ENCODE measurements at regions not wholly inside any gene's neighbourhood (a gene's known extent, or its start where the extent isn't known, plus 50 kb on each side); places are given as distances from the start of the nearest gene placed in this dataset.

DNA sequence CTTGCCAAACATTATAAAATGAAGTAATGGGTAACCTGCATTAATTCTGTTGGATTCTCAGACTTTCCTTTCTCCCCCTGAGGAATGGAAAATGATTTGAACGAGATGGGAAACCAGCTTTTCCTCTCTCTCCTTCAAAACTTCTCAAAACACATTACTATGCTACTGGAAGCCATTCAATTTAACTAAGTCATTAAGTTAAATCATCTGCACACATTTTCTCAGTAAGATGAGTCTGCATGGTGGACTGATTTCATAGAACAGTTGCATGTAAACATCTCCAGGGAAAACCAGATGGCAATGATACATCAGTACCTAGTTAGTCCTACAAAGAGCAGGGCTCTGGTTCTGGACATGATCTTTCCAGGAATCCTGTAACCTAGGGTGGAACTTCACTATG, 59.9 kb downstream of the BMP4 start:
- DNase-seq = no peak

DNA sequence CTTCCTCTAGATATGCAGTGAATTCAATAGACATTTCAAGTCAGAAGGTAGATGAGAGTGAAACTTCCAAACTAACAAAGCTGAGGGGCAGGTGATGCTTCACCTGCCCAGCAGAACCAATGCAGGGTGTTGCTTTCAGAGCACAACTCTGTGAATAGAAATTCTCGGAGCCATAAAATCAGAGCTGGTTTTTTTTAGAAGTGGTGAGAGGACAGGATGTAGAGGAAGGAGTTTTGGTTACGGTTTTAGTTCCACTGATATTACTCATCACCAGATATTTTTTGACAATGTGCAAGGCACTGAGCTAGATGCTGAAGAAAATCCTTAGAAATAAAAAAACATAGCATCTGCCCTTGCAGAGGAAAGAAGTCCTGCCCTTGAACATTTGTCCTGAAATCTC, 62.2 kb downstream of the BMP4 start:
- DNase-seq = no peak

DNA sequence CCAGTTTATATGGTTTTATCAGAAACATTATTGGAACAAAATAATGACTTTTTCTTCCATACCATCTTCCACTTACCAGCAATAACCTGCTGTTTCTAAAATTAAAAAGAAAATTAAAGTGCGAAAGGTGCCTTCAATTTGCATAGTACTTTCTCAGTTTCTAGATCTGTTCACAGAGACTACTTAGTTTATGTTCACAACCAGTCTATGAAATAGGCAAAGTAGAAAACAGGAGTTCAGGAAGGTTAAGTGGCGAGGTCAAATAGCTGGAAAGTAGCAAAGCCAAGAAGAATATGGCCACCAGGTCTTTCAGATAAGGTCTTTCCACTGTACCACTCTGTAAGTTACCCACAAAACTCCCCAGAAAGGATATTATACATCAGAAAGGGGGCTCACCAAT, 63.3 kb downstream of the BMP4 start:
- DNase-seq = no peak

DNA sequence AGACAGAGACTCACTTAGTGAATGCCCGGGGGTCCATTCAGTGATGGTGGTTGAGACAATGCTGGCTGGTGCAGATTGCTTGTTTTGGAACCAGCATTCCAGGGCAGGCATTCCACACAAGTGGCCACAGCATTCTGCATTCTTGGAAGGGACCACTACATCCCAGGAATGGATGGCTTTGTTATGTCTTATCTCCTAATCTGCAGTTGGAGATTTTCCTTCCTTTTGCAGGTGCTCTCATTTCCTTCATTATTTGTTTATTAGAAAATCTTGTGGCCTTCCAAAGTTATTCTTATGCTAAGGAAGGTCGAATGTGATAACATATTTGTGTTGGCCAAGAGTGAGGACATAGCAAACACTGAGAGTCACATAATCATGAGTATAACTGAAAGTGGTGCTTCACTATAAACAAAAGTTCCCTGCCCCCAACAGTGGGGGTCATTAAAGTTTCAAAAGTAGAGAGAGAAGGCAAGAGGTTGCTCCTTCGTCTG, 66.0 kb downstream of the BMP4 start:
- no peak for DNase-seq

DNA sequence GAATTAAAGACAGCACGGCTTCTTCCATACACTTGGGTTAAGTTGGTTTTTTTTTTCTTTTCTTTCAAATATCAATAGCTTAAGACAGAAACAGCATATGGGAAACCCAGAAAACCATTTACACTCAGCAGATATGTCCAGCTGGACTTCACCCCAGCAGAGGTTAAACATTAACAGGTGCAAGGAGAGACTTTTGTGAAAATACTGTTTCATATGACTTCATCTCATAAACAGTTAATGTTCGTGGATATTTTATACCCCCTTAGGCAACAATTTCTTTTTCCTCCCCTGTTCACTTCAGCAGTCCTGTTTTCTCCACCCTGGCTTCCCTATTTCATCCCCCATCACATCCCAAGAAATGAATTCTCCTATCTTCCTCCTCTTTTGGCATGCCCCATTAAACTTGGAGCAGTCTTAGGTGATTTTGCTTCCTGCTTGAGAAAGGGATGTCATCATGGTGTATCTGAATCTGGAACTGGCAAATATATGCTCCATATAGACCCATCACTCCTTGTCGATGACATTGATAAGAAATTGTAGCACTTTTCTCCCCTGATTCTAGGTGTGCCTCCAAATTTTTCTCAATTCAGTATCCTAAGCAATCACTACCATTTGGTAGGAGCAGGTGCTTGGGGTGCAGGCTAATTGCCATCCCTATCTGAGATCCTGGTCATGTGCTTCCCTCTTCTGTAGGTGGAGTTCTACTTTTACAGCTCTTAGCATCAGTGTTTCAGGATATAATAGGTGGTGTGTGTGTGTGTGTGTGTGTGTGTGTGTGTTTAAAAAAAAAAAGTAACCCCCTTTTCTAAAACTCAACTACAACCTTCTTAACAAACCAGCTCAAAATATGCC, 67.9 kb downstream of the BMP4 start:
- no peak for DNase-seq

DNA sequence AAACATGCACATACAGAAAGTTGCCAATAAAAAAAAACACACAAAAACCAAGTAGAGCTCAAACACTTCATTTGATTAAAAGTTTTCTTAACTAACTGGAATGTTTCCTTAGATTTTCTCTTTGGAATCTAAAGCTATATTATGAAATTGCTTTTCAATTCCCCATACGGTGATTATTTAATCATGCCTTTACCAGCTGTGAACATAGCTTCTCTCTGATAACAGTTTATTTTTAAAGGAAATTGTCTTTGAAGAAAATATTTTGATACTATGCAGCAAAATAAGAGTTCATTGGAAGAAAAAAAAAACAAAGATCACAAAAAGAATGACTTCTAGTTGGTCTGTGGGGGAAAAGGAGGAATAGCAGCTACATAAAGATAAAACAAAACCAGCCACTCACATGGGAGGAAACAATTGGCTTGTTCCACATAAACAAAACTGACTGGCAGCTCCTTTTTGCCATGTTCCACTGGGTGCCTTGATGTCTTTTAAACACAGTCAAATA, 71.4 kb downstream of the BMP4 start:
- DNase-seq = no peak

DNA sequence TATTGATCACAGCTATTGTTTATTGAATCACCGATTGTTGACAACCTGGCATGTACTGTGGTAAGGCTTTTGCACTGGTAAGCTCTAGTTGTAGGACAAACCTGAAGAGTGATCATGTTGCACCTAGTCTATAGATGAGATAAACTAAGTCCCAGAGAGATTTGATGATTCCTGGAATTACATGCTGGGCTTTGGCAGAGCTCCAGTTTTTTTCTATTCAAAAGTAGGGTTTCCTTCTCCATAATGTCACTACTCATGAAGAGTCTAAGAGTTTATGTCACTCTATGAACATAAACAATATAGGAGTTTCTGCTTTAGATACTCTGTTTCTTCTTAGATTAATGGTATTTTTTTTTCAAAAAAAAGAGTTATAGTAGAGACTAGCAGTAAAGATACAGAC, 72.0 kb downstream of the BMP4 start:
- DNase-seq = no peak

DNA sequence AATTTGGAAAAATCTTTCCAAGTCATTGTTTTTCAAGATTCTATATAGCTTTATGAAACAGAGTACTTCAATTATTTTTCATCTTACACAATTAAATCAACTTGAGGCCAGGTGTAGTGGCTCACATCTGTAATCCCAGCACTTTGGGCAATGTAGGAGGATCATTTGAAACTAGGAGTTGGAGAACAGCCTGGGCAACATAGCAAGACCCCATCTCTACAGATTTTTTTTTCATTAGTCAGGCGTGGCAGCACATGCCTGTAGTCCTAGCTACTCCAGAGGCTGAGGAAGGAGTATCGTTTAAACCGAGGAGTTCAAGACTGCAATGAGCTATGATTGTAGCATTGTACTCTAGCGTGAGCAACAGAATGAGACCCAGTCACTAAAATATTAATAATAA, 72.9 kb downstream of the BMP4 start:
- no peak for DNase-seq

DNA sequence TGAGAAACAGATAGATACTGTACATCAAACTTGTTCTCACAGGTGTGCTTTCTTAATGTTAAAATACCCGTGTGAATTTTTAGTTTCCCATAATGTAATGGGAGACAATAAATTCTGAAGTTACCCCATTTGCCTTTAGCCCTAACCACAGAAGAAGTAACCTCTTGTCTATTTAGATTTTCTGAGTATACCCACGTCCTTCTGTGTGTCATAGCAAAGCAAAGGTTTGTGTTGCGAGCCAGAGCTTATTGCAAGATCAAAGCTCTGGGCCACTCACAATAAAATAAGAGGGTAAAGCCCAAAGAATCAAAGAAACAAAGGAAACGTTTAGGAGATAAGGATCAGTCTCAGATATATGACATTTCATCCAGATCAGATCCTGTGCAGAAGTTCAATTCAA, 73.9 kb downstream of the BMP4 start:
- DNase-seq = no peak

DNA sequence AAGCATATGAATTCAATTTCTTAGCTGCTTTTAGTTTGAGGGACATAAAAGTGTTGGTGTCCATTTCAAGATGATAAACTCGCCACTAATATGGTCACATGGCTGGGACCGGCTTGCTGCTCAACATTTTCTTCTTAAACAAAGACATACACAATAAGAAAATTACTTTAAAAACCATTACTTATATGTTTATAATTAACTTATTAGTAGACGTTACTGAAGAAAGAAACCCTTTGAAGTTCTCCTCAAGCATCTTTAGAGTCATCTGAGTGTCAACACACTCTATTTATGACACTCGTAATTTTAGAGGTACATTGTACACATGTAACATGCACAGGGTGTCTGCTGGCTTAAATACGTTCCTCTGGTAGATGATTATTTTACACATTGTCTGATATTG, 74.7 kb downstream of the BMP4 start:
- no peak for DNase-seq

DNA sequence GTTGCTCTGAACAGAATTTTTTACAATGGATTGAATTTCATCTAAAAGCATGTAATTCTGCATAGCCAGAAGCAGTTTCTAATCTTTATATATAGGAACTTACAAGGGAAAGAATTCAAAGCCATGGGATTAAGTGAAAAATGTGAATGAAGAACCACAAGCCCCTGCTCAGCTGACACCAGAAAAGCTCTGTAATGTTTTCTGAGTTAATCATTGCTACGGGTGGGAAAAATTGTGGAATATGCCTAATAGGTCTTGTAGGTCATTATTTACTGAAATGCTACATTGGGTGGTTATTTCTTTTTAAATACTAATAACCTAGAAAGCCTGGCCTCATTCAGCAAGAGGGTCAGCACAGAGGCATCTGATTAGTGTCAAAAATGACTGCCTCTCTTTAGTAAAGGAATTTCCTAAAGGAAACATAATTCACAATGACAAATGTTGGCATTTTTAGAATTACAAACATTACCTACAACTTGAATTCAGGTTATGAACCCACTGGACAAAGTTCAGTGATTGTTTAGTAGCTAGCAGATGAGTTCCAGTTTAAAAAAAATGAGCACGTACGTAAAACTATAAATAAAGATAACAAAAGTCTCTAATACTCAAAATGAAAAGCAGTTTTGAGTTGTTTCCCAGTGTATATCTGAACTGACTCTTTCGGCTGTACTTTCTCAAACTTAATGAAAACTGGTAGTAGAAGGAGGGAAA, 75.3 kb downstream of the BMP4 start:
- DNase-seq = no peak

DNA sequence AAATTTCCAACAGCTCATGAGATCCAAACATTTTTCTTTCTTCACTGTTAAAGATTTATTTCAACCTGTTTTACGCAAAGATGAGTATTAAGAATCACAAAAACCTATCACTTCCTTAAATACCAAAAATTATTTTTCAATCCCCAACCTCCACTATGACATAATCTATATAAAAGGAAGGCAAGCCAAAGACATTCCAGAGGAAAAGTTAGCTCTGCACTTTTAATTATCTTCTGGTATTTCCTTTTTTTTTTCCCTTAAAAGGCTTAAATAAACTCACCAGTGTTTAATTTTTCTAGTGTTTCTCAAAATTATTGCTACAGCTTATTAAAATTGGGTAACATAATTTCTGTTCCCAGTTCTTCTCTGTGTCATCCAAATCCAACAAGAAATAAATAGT, 75.9 kb downstream of the BMP4 start:
- DNase-seq = no peak

DNA sequence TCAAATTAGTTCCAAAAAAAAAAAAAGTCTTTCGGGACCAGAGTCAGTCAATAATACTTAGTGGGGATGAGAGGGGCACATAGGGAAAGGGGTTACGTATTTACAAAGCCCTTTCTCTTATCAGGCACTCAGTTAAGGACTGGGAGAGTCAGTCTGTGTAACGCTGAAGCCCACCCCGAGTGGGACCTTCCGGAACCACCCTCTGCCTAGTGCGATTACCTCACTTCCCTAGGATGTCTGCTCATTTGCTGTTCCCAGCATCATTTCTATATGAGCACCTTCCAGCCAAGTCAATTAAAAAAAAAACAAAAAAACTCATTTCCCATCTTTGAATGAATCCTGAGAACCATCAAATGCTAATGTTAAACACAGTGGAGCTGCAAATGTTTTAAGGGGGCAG, 76.9 kb downstream of the BMP4 start:
- no peak for DNase-seq

DNA sequence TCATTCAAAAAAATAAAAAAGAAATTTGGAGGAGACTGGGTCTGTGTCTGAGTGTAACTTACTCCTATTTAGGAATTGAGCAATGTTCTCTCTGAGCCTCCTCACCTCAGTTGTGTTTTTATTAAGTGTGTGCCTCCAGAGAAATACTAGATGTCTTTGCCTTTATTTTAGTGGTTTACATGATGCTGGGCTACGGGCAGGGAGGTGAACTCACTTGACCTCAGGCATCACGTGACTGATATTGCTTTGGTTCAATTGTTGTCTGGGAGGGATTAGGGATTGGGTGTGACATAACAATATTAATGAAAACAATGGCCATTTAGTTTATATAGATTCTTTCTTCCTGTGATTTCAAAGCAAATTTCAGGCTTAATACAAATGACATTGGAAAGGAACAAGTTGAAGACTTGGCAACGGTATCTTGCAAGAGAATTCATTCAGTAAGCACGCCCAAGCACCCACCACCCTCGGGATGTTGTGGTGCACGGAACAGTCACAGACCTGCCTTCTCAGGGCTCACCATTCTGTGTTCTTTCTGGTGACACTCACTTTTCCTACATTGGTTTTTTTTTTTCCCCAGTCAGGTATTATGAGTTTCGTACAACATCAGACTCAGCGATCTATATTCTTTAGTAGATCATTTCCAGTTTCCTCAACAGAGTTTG, 77.5 kb downstream of the BMP4 start:
- no peak for DNase-seq

DNA sequence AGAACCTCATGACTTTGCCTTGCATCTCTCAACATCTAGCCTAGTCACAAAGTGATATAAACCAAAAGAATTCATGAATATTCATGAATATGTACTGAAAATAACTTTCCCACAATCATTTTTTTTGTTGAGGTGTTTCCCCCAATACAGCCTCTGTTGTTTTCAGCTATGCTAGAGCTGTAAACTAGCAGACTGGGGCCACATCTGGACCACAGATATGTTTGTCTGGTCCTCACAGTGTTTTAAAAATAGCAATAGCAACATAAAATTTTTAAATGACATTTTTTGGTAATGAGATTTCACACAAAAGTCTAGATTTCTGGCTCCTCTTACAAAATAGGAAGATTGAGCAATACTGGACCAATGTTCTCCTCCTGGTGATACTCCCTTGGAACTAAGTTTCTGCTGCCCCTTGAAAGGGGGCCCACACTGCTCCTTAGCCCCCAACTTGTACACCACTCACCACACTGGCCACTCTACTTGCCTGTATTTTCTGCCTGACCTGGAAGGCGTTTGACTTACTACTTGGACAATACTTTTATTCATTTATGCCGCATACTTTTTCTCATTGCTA, 81.2 kb downstream of the BMP4 start:
- no peak for DNase-seq

DNA sequence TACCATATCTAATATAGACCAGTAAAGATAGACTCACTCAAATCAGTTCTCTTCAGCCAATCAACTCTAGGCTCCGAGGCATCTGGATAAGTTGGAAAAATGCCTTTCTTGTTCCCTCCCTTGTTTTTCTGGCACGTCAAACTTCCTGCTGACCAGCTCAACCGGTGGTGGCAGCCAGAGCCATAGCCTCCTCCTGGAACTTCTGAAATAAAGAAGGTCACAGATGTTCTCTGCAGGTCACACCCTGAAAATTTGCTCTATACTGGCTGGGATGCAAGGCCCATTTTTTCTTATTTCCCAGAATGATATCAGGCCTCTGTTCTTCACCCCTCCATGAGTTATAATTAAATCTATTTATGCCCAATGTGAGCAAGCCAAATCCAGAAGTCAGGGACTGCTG, 81.9 kb downstream of the BMP4 start:
- DNase-seq = no peak

DNA sequence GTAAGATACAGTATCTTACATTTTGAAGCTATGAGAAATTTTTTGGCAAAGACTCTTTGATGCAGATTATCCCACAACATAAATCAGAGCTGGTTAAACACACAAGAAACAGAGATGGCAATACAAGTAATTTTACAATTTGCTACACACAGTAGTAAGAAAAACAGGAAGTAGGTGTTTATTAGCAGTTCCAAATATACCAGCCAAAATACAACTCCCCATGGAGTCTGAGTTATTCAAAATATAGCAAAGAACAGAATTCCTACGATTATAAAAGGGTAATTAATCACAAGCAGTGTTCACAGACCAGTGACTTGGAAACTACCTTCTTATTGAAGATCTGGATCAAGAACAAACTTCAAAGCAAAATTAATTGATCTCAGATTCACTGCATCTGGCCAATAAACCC, 83.9 kb downstream of the BMP4 start:
- no peak for DNase-seq

DNA sequence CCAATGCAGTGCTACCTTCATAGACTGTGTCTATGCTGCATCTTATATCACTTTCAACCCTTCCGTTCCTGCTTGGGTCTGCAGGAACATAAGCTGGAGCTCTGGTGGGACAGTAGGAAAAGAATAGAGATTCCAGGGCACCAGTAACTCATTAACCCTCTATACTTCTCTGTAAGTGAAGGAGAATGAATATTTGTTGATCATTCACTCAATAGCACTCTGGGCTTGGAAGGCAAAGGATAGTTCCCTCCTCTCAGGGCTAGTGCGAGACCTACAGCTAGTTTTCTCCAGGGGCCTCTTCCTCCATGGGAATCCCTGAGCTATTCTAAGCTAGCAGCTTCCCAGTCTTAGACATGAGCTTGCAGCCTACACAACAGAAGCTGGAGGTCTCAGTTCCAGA, 84.7 kb downstream of the BMP4 start:
- no peak for DNase-seq

DNA sequence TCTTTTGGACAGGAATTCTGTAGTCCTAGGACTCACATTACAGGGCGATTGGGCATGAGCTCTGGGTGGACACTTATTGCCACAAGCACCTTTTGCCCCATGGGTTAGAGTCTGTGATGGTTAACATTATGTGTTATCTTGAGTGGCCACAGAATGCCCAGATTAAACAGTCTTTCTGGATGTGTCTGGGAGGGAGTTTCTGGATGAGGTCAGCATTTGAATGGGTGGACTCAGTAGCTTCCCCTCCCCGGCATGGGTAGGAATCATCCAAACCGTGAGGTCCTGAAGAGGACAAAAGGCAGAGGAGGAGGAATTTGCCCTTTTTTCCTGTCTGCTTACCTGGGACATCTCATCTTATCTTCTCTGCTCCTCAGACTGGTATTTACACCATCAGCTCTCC, 85.6 kb downstream of the BMP4 start:
- no peak for DNase-seq

DNA sequence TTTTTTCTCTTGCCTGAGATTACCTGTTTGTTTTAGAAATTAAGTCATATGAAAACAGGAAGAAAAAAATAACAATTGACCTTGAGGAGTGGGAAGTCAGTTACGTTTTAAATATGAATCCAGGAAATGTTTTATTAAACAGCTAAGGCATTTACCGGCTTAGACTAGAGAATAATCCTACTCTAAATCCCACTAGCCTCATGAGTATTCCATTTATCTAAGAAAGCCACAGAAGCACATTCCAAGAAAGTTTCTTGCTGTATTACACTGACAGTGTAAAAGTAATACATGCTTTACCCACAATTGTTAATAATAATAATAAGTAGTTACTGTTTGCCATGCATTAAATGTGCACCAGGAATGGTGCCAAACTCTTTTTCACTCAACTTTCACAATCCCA, 90.9 kb downstream of the BMP4 start:
- DNase-seq = no peak

DNA sequence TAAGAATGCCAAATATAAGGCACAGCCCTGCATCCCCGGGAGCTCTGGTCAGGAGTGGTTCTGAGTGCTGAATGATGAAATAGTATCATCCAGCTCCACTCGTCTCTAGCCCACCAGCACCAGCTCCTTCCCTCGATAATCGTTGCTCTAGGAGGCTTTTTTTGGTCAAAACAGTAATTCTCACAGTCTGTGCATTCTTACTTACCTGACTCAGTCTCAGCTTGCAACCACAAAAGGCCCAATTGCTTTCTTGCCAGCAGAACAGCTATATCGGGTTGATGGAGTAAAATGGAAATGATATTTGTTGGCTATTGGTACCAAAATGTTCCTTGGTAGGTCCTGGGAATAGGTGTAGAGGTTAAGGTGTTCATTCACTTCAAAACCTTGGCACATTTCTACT, 94.8 kb downstream of the BMP4 start:
- DNase-seq = no peak

DNA sequence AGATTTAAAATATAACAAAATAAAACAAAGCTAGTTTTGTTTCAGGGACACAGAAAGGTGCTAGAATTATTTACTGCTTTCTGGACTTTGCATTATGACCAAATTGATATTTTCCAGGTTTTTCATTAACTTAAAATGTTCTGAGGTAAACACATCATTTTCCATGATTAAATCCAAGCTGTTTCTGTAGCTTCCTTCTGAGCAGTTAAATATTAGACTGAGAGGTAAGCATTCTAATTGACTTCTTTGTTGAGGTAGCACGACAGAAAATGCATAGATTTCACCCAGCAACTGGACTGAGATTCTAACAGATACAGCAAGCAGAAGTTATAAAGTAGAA, 98.3 kb downstream of the BMP4 start:
- DNase-seq = no peak

DNA sequence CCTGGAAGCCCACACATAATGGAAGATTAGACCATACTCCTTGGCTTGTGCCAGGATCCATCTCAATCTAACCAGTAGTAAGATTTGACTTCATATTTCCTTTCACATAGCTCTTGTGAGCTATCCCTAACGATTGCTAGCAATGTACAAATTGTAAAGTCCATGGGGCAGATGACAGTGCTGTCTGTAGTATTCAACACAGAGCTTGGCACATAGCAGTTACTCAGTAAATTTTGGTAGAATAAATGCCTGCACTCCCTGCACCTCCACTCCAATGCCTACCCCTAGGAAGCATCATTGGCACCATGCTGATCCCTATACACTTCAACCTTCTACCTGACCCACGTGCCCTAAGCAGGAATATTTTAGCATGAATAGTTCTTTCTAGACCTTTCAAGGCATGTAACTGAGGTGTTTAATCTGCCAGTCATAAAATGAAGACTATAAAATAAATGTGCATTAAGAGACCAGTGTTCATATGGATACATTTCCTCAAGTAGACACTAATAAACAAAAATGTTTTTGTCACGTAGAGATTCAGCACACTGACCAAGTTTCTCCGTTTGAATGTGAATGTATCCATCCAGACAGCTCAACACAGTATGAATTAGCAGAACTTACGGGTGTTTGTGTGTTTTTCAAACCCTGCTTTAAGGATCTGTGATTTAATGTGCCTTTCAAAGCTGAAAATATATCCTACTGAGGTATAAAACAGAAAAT, 98.8 kb downstream of the BMP4 start:
- DNase-seq = no peak
